ENCODE measurements at regions not wholly inside any gene's neighbourhood (a gene's known extent, or its start where the extent isn't known, plus 50 kb on each side); places are given as distances from the start of the nearest gene placed in this dataset.
"Not testable (repeated sequence)": the region's sequence is repeated elsewhere in the genome, so short reads cannot be mapped to it uniquely, and the experiment has no call there.

DNA sequence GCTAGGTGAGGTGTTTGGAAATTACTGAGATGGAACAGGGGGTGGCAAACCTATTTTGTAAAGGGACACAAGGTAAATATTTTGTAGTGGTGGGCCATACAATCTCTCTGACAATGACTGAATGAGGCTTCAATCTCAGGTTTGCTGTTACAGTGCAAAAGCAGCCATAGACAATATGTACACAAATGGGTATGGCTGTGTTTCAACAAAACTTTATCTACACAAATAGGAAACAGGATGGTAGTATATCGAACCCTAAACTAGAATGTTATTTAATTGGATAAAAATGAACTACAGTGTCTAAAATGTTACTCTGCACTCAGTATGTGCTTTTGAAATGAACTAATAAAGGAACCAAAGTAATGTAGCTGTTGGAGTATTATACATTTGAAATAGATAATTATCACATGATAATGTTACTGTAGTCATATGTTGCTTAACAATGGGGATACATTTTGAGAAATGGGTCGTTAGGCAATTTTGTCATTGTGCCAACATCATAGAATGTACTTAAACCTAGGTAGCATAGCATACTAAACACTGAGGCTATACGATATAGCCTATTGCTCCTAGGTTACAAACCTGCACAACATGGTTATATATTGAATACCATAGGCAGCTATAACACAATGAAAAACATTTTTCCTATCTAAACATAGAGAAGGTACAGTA is 495.2 kb upstream of the TBL1XR1 start:
- Histone ChIP-seq H3K4me3 (ENCODE audit: low read length) (no peak overlapping the region), H3K4me2 (ENCODE audit: low read length) (no peak overlapping the region), H3K4me1 (ENCODE audit: control insufficient read depth, insufficient read depth, low read length) (no peaks in the 10 kb centered on the region), H3K9me3 (replicated peaks; ENCODE audit: low read length) (no peaks in the 10 kb centered on the region), H3K27me3 (ENCODE audit: control insufficient read depth, insufficient read depth, low read length) (no peaks in the 10 kb centered on the region), H3K36me3 (ENCODE audit: insufficient read depth, low read length) (no peaks in the 10 kb centered on the region), H3K9ac (ENCODE audit: low read depth, low read length) (no peak overlapping the region)

DNA sequence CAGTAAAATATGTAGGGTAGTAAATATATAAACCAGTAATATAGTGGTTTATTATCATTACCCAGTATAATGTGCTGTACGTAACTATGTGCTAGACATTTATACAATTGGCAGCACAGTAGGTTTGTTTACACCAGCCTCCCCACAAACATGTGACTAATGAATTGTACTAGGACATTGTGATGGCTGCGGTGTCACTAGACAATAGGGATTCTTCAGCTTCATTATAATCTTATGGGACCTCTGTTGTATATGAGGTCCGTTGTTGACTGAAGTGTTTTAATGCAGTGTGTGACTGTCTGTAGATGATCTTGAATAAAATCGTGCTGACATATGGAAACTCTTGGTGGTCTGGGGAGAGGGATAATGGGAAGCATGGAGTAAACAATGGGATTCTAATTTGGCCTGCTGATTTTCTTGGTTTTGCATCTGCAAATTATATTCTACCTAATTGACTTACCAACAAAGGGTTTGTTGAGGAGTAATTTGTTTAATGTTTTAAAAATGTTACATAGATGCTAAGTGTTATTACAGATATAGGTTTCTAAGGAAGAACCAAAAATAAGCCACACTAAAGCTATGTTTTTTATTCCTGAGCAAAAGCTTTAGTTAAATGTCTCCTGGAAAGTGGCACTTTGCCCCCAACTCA is 496.5 kb upstream of the TBL1XR1 start:
- no peaks in the 10 kb centered on the region for H3K9me3 ChIP-seq (replicated peaks; ENCODE audit: low read length)
- no peaks in the 10 kb centered on the region for H3K4me1 ChIP-seq (ENCODE audit: control insufficient read depth, insufficient read depth, low read length)
- H3K9ac ChIP-seq (ENCODE audit: low read depth, low read length) = no peak overlapping the region
- H3K4me2 ChIP-seq (ENCODE audit: low read length) = no peak overlapping the region
- no peak overlapping the region for H3K4me3 ChIP-seq (ENCODE audit: low read length)
- H3K27me3 ChIP-seq (ENCODE audit: control insufficient read depth, insufficient read depth, low read length) = no peaks in the 10 kb centered on the region
- H3K36me3 ChIP-seq (ENCODE audit: insufficient read depth, low read length) = no peaks in the 10 kb centered on the region

DNA sequence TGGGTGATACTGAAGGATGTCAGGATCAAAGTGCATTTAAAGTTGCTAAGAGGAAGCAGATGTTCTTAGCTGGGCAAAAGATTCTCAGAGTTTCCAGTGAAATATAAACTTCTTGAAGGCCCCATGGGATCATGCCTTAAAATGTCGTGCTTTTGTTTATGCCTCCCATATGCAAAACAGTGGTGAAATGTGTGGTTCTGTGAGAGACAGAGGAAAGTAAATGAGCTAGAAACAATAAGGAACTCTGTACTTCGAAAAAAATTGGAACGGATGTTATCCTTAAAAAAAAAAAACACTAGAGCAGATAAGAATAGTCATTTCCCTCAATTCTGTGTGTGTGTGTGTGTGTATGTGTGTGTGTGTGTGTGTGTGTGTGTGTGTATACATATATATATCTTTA is 497.0 kb upstream of the TBL1XR1 start:
- Histone ChIP-seq H3K4me1 (ENCODE audit: control insufficient read depth, insufficient read depth, low read length) (no peaks in the 10 kb centered on the region), H3K9ac (ENCODE audit: low read depth, low read length) (no peak overlapping the region), H3K4me2 (ENCODE audit: low read length) (no peak overlapping the region), H3K36me3 (ENCODE audit: insufficient read depth, low read length) (no peaks in the 10 kb centered on the region), H3K4me3 (ENCODE audit: low read length) (no peak overlapping the region), H3K27me3 (ENCODE audit: control insufficient read depth, insufficient read depth, low read length) (no peaks in the 10 kb centered on the region), H3K9me3 (replicated peaks; ENCODE audit: low read length) (no peaks in the 10 kb centered on the region)

DNA sequence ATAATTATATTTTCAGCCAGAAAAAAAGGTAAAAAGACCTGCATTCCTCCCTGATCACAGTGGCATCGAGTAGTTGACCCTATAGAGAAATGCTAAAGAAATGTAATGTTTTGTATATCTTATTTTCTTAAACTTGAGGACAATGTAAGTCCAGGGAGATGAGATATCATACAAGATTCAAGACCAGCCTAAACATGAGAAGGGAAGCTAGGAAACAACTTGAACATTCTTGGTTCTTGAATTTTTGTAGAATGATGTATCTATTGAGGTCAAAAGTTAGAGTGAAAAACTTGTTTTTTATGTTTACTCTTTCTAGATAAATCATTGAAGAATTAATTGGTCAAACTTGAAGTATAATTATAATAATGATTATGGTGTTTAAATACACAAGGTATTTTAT is 497.7 kb upstream of the TBL1XR1 start:
- Histone ChIP-seq H3K4me3 (ENCODE audit: low read length) (no peak overlapping the region), H3K4me2 (ENCODE audit: low read length) (no peak overlapping the region), H3K9ac (ENCODE audit: low read depth, low read length) (no peak overlapping the region), H3K27me3 (ENCODE audit: control insufficient read depth, insufficient read depth, low read length) (no peaks in the 10 kb centered on the region), H3K9me3 (replicated peaks; ENCODE audit: low read length) (no peaks in the 10 kb centered on the region), H3K36me3 (ENCODE audit: insufficient read depth, low read length) (no peaks in the 10 kb centered on the region), H3K4me1 (ENCODE audit: control insufficient read depth, insufficient read depth, low read length) (no peaks in the 10 kb centered on the region)

DNA sequence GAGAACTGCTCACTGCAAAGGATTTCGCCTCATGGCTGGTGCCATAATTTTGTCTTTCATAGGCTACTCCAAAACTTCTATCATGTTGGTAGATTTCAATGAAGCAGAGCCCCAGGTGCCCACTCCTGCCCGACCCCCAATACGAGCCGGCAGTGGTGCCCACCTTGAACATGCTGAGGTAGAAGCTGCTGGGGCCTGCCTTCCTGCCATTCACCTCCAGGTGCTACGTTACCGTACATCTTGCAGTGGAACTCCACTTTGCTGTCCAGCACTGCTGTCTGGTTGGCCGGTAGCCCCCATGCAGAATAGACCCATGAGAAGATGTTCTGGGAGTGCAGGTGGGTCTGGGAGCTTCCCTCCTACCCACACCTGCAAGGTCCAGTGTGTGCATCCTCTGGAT is 502.8 kb upstream of the TBL1XR1 start:
- Histone ChIP-seq H3K9me3 (replicated peaks; ENCODE audit: low read length) (no peaks in the 10 kb centered on the region), H3K4me2 (ENCODE audit: low read length) (no peak overlapping the region), H3K36me3 (ENCODE audit: insufficient read depth, low read length) (no peaks in the 10 kb centered on the region), H3K4me3 (ENCODE audit: low read length) (no peak overlapping the region), H3K9ac (ENCODE audit: low read depth, low read length) (no peak overlapping the region), H3K4me1 (ENCODE audit: control insufficient read depth, insufficient read depth, low read length) (no peaks in the 10 kb centered on the region), H3K27me3 (ENCODE audit: control insufficient read depth, insufficient read depth, low read length) (no peaks in the 10 kb centered on the region)

DNA sequence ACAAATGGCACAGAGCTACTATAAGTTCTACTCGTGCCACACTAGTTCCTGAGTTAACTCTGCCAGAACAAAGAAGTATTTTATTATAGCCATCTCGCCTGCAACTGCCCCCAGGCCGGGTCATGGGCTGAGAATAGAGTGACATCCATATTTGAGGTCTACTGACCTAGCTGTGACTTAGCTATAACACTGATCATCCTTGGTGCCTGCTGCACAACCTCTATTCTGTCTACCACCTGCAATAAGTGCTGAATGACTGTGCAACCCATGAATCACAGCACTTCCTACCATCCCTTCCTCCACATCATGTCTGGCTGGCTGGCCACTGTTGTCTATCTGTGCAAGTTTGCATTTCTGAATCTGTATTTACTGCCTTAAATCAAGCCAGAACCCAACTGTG is 506.5 kb upstream of the TBL1XR1 start:
- no peak overlapping the region for H3K4me2 ChIP-seq (ENCODE audit: low read length)
- H3K9me3 ChIP-seq (replicated peaks; ENCODE audit: low read length) = no peaks in the 10 kb centered on the region
- no peaks in the 10 kb centered on the region for H3K27me3 ChIP-seq (ENCODE audit: control insufficient read depth, insufficient read depth, low read length)
- peaks cover 8% of the 10 kb centered on the region for H3K4me1 ChIP-seq (ENCODE audit: control insufficient read depth, insufficient read depth, low read length)
- no peaks in the 10 kb centered on the region for H3K36me3 ChIP-seq (ENCODE audit: insufficient read depth, low read length)
- H3K4me3 ChIP-seq (ENCODE audit: low read length) = no peak overlapping the region
- no peak overlapping the region for H3K9ac ChIP-seq (ENCODE audit: low read depth, low read length)

DNA sequence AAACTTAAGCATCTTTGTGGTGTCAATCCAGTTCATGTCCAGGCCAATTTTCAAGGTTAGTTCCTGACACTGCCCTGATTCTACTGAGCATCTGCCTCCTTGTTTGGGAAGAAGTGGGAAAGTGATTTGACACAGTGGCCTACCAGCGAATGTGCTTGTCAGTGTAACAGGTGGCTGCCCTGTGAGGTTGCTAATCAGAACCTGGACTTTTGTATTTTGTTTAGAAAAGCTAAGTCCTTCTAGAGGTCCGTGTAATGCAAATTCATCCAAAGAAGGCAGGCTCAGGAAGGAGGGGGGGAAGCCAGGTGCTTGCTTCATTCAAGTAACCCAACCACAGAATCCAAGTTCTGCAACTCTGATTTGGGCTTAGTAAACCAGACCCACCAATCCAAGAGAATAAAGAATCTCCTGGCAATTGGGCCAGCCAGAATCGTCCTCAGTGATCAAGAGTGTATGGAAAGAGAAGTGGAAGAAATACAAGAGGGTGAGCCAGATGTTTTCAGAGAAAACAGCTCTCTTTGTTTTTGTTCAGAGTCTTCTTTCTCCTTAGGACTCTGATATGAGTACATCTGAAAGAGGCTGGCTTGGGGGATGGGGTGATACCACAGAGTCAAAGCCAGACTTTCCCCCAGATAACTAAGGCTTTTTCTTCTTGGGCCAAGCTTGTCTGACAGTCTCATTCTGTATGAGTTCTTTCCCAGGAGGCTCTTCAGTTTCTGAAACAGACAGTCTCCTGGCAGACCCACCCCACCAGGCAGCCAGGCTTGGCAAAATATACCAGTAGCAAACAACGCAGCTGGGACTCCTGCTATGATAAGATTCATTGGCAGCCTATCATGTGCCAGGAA is 508.9 kb upstream of the TBL1XR1 start:
- Histone ChIP-seq H3K36me3 (ENCODE audit: insufficient read depth, low read length) (no peaks in the 10 kb centered on the region), H3K4me3 (ENCODE audit: low read length) (no peak overlapping the region), H3K27me3 (ENCODE audit: control insufficient read depth, insufficient read depth, low read length) (no peaks in the 10 kb centered on the region), H3K9ac (ENCODE audit: low read depth, low read length) (no peak overlapping the region), H3K9me3 (replicated peaks; ENCODE audit: low read length) (no peaks in the 10 kb centered on the region), H3K4me1 (ENCODE audit: control insufficient read depth, insufficient read depth, low read length) (peaks cover 8% of the 10 kb centered on the region), H3K4me2 (ENCODE audit: low read length) (no peak overlapping the region)

DNA sequence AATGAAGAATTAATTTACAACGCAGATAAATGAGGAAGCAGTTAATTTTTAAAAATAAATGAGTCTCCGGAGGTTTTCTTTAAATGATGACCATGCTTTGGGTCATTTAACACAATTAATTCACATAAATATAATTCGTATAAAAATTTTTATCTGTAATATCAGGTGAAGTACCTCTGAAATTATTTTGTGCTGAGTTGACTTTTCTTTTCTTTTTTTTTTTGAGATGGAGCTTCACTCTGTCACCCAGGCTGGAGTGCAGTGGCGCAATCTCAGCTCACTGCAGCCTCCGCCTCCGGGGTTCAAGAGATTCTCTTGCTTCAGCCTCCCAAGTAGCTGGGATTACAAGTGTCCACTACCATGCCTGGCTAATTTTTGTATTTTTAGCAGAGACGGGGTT is 512.2 kb upstream of the TBL1XR1 start:
- not testable (repeated sequence) for H3K4me3 ChIP-seq (ENCODE audit: low read length); H3K4me1 ChIP-seq (ENCODE audit: control insufficient read depth, insufficient read depth, low read length); H3K9me3 ChIP-seq (replicated peaks; ENCODE audit: low read length); H3K9ac ChIP-seq (ENCODE audit: low read depth, low read length); H3K4me2 ChIP-seq (ENCODE audit: low read length); H3K36me3 ChIP-seq (ENCODE audit: insufficient read depth, low read length); H3K27me3 ChIP-seq (ENCODE audit: control insufficient read depth, insufficient read depth, low read length)

DNA sequence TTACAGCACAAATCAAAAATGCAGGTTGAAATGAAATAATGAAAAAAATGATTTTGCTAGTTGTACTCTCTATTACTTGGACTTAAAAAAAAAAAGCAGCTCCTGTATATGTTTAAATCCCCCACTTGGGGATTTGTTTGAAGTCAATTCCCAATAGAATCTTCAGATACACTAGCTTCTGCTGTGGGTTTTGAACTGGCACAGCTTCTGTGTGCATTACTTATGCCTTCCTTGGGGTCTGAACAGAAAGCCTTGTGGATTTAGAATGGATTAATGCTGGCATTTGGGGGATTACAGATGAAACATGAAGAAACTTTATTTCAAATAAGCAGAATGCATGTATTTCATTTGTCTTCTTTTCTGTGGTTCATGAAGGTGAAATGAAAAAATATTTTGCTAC is 513.2 kb upstream of the TBL1XR1 start:
- no peaks in the 10 kb centered on the region for H3K9me3 ChIP-seq (replicated peaks; ENCODE audit: low read length)

DNA sequence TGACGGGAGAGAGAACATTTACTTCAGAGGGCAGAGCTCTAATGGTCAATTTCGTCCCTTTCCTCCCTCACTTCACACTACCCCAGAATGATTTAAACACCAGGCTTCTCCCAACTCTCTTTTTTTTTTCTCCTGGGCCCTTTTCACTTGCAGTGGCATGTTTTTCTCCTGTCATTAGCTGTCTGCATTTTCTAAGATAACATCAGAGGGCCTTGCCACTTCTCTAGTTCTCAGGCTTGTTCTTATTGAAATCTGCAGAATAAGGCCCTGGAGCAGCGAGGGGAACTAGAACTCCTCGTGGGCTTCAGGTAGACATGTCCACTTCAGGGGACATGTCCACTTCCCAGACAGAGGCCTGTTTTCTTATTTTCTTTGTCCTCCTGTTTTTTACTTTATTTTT is 514.4 kb upstream of the TBL1XR1 start:
- no peak overlapping the region for H3K9ac ChIP-seq (ENCODE audit: low read depth, low read length)
- no peaks in the 10 kb centered on the region for H3K36me3 ChIP-seq (ENCODE audit: insufficient read depth, low read length)
- no peaks in the 10 kb centered on the region for H3K27me3 ChIP-seq (ENCODE audit: control insufficient read depth, insufficient read depth, low read length)
- H3K4me1 ChIP-seq (ENCODE audit: control insufficient read depth, insufficient read depth, low read length) = peaks cover under 1% of the 10 kb centered on the region
- H3K4me2 ChIP-seq (ENCODE audit: low read length) = no peak overlapping the region
- no peaks in the 10 kb centered on the region for H3K9me3 ChIP-seq (replicated peaks; ENCODE audit: low read length)
- no peak overlapping the region for H3K4me3 ChIP-seq (ENCODE audit: low read length)

More for the DNA sequence above, 513.2 kb upstream of the TBL1XR1 start:
- no peak overlapping the region for H3K9ac ChIP-seq (ENCODE audit: low read depth, low read length)
- H3K4me2 ChIP-seq (ENCODE audit: low read length) = no peak overlapping the region
- H3K36me3 ChIP-seq (ENCODE audit: insufficient read depth, low read length) = no peaks in the 10 kb centered on the region
- peaks cover 8% of the 10 kb centered on the region for H3K4me1 ChIP-seq (ENCODE audit: control insufficient read depth, insufficient read depth, low read length)
- no peak overlapping the region for H3K4me3 ChIP-seq (ENCODE audit: low read length)
- no peaks in the 10 kb centered on the region for H3K27me3 ChIP-seq (ENCODE audit: control insufficient read depth, insufficient read depth, low read length)

DNA sequence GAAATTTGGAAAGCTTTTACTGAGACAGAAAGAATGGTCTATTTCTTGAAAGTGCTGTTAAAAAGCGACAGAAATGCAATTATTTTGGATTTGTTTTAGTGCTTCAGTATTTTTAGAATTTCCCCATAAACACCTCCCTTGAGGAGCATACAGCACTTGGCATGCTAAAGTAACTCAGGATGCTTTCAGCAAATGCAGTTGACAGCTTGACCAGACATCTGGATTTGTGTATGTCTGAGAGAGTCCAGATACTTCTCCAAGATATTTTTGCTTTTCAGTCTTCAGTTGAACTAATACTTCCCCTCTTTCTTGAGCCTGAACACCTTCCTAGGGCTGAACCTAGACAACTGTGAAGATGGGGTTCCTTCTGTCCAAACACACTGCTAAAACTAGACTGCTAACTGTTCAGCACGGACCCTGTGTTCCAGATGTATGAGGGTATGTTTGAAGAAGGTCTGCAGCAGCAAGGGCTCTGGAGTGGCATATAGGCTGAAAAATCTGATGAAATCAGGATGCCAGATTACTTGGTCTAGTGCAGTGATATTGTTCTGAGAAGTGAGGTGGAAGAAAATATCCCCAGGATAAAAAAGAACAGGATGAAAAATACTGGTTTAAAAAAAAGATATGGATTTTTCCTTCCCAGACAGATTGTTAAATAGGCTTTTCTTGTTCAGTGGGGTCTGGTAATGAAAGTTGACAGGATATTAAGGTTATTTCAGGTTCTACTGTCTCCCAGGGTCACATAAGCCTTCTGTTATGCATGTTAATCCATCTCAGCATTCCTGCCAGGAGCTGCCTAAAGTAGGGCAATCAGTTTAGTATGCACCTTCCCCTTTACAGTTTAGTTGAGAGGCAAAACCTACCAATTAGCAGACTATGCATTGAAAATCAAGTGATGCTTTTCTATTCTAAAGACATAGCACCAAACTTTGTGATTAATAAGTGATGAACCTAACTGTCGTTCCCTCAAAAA is 516.9 kb upstream of the TBL1XR1 start:
- no peaks in the 10 kb centered on the region for H3K9me3 ChIP-seq (replicated peaks; ENCODE audit: low read length)

More for the DNA sequence above, 516.9 kb upstream of the TBL1XR1 start:
- Histone ChIP-seq H3K27me3 (ENCODE audit: control insufficient read depth, insufficient read depth, low read length) (no peaks in the 10 kb centered on the region), H3K36me3 (ENCODE audit: insufficient read depth, low read length) (no peaks in the 10 kb centered on the region), H3K9ac (ENCODE audit: low read depth, low read length) (no peak overlapping the region), H3K4me2 (ENCODE audit: low read length) (no peak overlapping the region), H3K4me1 (ENCODE audit: control insufficient read depth, insufficient read depth, low read length) (no peaks in the 10 kb centered on the region), H3K4me3 (ENCODE audit: low read length) (no peak overlapping the region)
